ENCODE measurements at regions not wholly inside any gene's neighbourhood (a gene's known extent, or its start where the extent isn't known, plus 50 kb on each side); places are given as distances from the start of the nearest gene placed in this dataset.

GRCh38 chr1:90371448-90371813, 345.7 kb downstream of the BARHL2 start:
- Histone ChIP-seq H3K4me3 (no peak overlapping the region), H3K27ac (no peak overlapping the region), H3K27me3 (no peaks in the 10 kb centered on the region), H3K4me1 (no peaks in the 10 kb centered on the region), H3K36me3 (no peaks in the 10 kb centered on the region), H3K9me3 (no peaks in the 10 kb centered on the region)
- 60 to 75% methylated on average over 1 of the region's 1 CpG for WGBS, 2 donors (ENCODE audit: low coverage in 1 of 2)
- intact Hi-C loops (cut with DNase I; ENCODE audit: low total_unique reads) (no loop called here), in situ Hi-C loops (cut with MboI; ENCODE audit: low pct_ligation_motif_present in 1 of 4, low pct_unique_long_range_greater_than_20kb in 1 of 4, low sequenced_read_pairs in 3 of 4) (no loop called here)
- TF ChIP-seq EP300 (IDR thresholded peaks at IDR 0.05; ENCODE audit: low read depth): no peak
- TF ChIP-seq POLR2AphosphoS5 (IDR thresholded peaks at IDR 0.05): no peak
- DNase-seq: no peak

- TF ChIP-seq POLR2A (IDR thresholded peaks at IDR 0.05) (no peak), EP300 (IDR thresholded peaks at IDR 0.05; ENCODE audit: low read depth) (no peak), POLR2AphosphoS5 (IDR thresholded peaks at IDR 0.05) (no peak), CTCF (IDR thresholded peaks at IDR 0.05) (no peak)
- in situ Hi-C loops (cut with MboI; ENCODE audit: low pct_ligation_motif_present in 1 of 4, low pct_unique_long_range_greater_than_20kb in 1 of 4, low sequenced_read_pairs in 3 of 4): no loop called here
- Histone ChIP-seq H3K4me3 (no peak overlapping the region), H3K36me3 (no peaks in the 10 kb centered on the region), H3K4me1 (no peaks in the 10 kb centered on the region), H3K27me3 (no peaks in the 10 kb centered on the region), H3K27ac (no peak overlapping the region), H3K9me3 (no peaks in the 10 kb centered on the region)
- WGBS, 2 donors (ENCODE audit: low coverage in 1 of 2): 80 to 87% methylated on average over 1 to 4 of the region's 4 CpGs
- intact Hi-C loops (cut with DNase I; ENCODE audit: low total_unique reads): no loop called here
- DNase-seq: no peak
These were observed 346.2 kb downstream of the BARHL2 start for GRCh38 chr1:90370686-90371447.

- H3K36me3 ChIP-seq: no peaks in the 10 kb centered on the region
- intact Hi-C loops (cut with DNase I; ENCODE audit: low total_unique reads) (no loop called here), in situ Hi-C loops (cut with MboI; ENCODE audit: low pct_ligation_motif_present in 1 of 4, low pct_unique_long_range_greater_than_20kb in 1 of 4, low sequenced_read_pairs in 3 of 4) (no loop called here)
- no peak for DNase-seq
- no peaks in the 10 kb centered on the region for H3K9me3 ChIP-seq
- TF ChIP-seq CTCF (IDR thresholded peaks at IDR 0.05) (no peak), POLR2A (IDR thresholded peaks at IDR 0.05) (no peak), POLR2AphosphoS5 (IDR thresholded peaks at IDR 0.05) (no peak), EP300 (IDR thresholded peaks at IDR 0.05; ENCODE audit: low read depth) (no peak)
- H3K4me1 ChIP-seq: no peaks in the 10 kb centered on the region
- no peak overlapping the region for H3K27ac ChIP-seq
- no peaks in the 10 kb centered on the region for H3K27me3 ChIP-seq
- no peak overlapping the region for H3K4me3 ChIP-seq
- 80 to 95% methylated on average over 1 to 2 of the region's 2 CpGs for WGBS, 2 donors (ENCODE audit: low coverage in 1 of 2)
These were observed 354.9 kb downstream of the BARHL2 start for GRCh38 chr1:90362163-90362562.

- DNase-seq: no peak
- intact Hi-C loops (cut with DNase I; ENCODE audit: low total_unique reads) (no loop called here), in situ Hi-C loops (cut with MboI; ENCODE audit: low pct_ligation_motif_present in 1 of 4, low pct_unique_long_range_greater_than_20kb in 1 of 4, low sequenced_read_pairs in 3 of 4) (no loop called here)
- Histone ChIP-seq H3K4me3 (no peak overlapping the region), H3K27me3 (no peaks in the 10 kb centered on the region), H3K4me1 (no peaks in the 10 kb centered on the region), H3K9me3 (no peaks in the 10 kb centered on the region), H3K27ac (no peak overlapping the region), H3K36me3 (no peaks in the 10 kb centered on the region)
- TF ChIP-seq POLR2AphosphoS5 (IDR thresholded peaks at IDR 0.05) (no peak), POLR2A (IDR thresholded peaks at IDR 0.05) (no peak), CTCF (IDR thresholded peaks at IDR 0.05) (no peak), EP300 (IDR thresholded peaks at IDR 0.05; ENCODE audit: low read depth) (no peak)
- WGBS, 2 donors (ENCODE audit: low coverage in 1 of 2): 89 to 90% methylated on average over 1 of the region's 1 CpG
These were observed 356.1 kb downstream of the BARHL2 start for GRCh38 chr1:90361026-90361425.

GRCh38 chr1:90359994-90360393, 357.1 kb downstream of the BARHL2 start:
- DNase-seq: no peak
- WGBS, 2 donors (ENCODE audit: low coverage in 1 of 2): 80 to 89% methylated on average over 4 to 6 of the region's 6 CpGs
- Histone ChIP-seq H3K27ac (no peak overlapping the region), H3K4me1 (no peaks in the 10 kb centered on the region), H3K27me3 (no peaks in the 10 kb centered on the region), H3K4me3 (no peak overlapping the region), H3K36me3 (no peaks in the 10 kb centered on the region), H3K9me3 (no peaks in the 10 kb centered on the region)
- TF ChIP-seq EP300 (IDR thresholded peaks at IDR 0.05; ENCODE audit: low read depth): no peak
- no peak for TF ChIP-seq CTCF (IDR thresholded peaks at IDR 0.05)
- TF ChIP-seq POLR2A (IDR thresholded peaks at IDR 0.05): no peak
- no peak for TF ChIP-seq POLR2AphosphoS5 (IDR thresholded peaks at IDR 0.05)
- intact Hi-C loops (cut with DNase I; ENCODE audit: low total_unique reads) (no loop called here), in situ Hi-C loops (cut with MboI; ENCODE audit: low pct_ligation_motif_present in 1 of 4, low pct_unique_long_range_greater_than_20kb in 1 of 4, low sequenced_read_pairs in 3 of 4) (no loop called here)

All from transverse colon (tissue), 4 donors.